RWPE2 (cell line): ENCODE measurements at regions not wholly inside any gene's neighbourhood (a gene's known extent, or its start where the extent isn't known, plus 50 kb on each side); places are given as distances from the start of the nearest gene placed in this dataset.

Source experiments
- ATAC-seq: fragments of 200-7000 bp; cut with Tn5 transposase; 3 replicates; pipeline ENCODE4 v1.9.1; 2021; ENCODE audit warnings: low read depth
- DNase-seq: peaks from one replicate; pipeline ENCODE4 v3.0.0-alpha.2; 2020; ENCODE audit warnings: low spot score
- H3K27ac ChIP-seq: fragments of 450-650 bp; 2 replicates; pipeline ENCODE4 v1.5.1; 2017; ENCODE audit warnings: mild to moderate bottlenecking; ENCODE audit not compliant: poor library complexity, severe bottlenecking
- H3K27me3 ChIP-seq: fragments of 250-450 bp; sonication (Bioruptor Pico); 2 replicates; pipeline ENCODE4 v1.5.1; 2021; ENCODE audit warnings: mild to moderate bottlenecking, moderate library complexity; ENCODE audit not compliant: insufficient read depth, poor library complexity, severe bottlenecking
- H3K36me3 ChIP-seq: fragments of 250-450 bp; sonication (Bioruptor Pico); 2 replicates; pipeline ENCODE4 v1.5.1; 2020; ENCODE audit warnings: low read depth, mild to moderate bottlenecking, moderate library complexity
- H3K4me1 ChIP-seq: fragments of 250-450 bp; sonication (Bioruptor Pico); 2 replicates; pipeline ENCODE4 v1.5.1; 2021; ENCODE audit warnings: mild to moderate bottlenecking, moderate library complexity; ENCODE audit not compliant: insufficient read depth, poor library complexity, severe bottlenecking
- H3K4me3 ChIP-seq: fragments of 250-450 bp; sonication (Bioruptor Pico); 2 replicates; pipeline ENCODE4 v1.5.1; 2021; ENCODE audit warnings: mild to moderate bottlenecking, moderate library complexity; ENCODE audit not compliant: severe bottlenecking
- H3K9me3 ChIP-seq: fragments of 250-450 bp; sonication (Bioruptor Pico); 2 replicates; pipeline ENCODE4 v1.5.1; 2021; ENCODE audit warnings: mild to moderate bottlenecking, moderate library complexity; ENCODE audit not compliant: severe bottlenecking
- TF ChIP-seq, protein P1 (sequence below): fragments of 450-650 bp; IDR thresholded peaks from one replicate; pipeline ENCODE4 v1.5.1; 2017; ENCODE audit warnings: mild to moderate bottlenecking, moderate library complexity; ENCODE audit not compliant: poor library complexity, severe bottlenecking

DNA sequence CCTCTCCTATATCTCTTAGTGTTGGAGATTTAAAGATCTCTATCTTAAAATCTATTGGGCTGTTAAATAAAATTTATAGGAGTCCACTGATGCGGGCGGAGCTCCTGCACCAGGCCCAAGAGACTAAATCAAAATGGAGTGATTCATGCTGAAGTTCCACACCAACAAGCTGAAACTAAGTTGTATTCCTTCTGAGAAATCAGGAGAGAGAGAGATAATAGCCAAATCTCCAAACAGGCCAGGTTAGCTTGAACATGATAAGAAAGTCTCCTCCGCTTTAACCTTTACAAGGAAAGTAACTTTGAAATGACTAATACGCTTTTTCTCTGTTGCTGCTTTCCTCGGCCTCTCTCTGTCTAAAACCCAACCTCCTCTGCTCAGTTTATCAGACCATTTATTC is 241.9 kb upstream of the NBEA start:
- Histone ChIP-seq H3K27ac (no peak overlapping the region), H3K4me3 (no peak overlapping the region), H3K36me3 (no peaks in the 10 kb centered on the region), H3K9me3 (no peaks in the 10 kb centered on the region), H3K4me1 (no peaks in the 10 kb centered on the region), H3K27me3 (no peaks in the 10 kb centered on the region)
- ATAC-seq: no peak
- TF ChIP-seq, protein P1, sequence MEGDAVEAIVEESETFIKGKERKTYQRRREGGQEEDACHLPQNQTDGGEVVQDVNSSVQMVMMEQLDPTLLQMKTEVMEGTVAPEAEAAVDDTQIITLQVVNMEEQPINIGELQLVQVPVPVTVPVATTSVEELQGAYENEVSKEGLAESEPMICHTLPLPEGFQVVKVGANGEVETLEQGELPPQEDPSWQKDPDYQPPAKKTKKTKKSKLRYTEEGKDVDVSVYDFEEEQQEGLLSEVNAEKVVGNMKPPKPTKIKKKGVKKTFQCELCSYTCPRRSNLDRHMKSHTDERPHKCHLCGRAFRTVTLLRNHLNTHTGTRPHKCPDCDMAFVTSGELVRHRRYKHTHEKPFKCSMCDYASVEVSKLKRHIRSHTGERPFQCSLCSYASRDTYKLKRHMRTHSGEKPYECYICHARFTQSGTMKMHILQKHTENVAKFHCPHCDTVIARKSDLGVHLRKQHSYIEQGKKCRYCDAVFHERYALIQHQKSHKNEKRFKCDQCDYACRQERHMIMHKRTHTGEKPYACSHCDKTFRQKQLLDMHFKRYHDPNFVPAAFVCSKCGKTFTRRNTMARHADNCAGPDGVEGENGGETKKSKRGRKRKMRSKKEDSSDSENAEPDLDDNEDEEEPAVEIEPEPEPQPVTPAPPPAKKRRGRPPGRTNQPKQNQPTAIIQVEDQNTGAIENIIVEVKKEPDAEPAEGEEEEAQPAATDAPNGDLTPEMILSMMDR: no peak
- DNase-seq: no peak

DNA sequence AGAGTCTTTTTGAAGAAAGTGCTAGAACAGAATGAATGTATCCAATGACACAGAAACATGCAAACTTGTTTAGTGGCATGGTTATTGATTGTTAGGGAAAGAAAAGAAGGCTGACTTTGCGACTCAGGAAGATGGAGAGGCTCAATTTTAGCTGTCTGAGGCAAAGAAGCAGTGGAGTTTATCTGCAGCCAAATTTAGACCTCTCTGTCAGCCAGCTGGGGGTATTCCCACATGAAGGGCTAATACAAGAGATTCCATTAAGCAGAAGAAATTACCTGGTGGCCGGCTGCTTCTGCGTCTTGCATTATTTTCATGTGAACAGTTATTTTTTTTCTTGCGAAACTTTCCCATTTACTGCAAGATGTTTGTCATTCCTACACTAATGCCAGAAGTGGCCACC is 240.2 kb upstream of the NBEA start:
- ATAC-seq (no peak), DNase-seq (no peak)
- H3K4me3 ChIP-seq: no peak overlapping the region
- TF ChIP-seq, protein P1: no peak
- no peaks in the 10 kb centered on the region for H3K9me3 ChIP-seq
- no peaks in the 10 kb centered on the region for H3K4me1 ChIP-seq
- no peaks in the 10 kb centered on the region for H3K36me3 ChIP-seq
- H3K27ac ChIP-seq: no peak overlapping the region
- no peaks in the 10 kb centered on the region for H3K27me3 ChIP-seq

DNA sequence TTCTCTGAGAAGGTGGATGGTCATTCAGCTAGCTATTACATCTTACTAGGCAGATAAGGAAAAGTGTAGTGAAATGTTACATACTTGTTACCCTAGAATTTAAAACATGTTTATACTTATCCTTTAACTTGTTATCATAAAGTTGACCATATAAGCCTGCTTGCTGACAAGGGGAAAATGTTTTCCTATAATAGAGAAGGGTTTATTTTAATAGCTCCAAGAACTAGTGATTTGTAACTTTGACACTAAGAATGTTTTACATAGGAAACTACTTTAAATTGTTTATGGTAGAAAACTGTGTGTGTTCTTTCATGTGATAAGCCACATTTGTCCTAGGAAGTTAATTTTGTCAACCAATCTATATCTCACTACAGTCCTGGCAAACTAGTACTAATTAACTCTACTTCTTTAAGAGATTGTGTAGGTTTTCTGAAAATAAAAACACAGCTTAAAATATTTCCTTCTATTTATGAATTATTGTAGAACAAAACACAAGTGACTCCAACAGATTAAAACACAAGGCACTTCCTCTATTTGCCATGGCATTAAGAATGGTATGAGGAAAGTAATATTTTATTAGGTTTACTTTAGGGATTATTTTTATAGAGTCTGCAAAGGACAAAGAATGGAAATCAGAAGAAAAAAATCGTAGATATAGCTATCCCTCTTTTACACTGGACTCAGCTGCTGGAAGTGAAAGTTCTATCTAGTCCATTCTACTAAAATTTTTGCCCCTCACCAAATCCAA is 233.3 kb upstream of the NBEA start:
- Histone ChIP-seq H3K27ac (no peak overlapping the region), H3K4me1 (no peaks in the 10 kb centered on the region), H3K4me3 (no peak overlapping the region), H3K9me3 (no peaks in the 10 kb centered on the region), H3K36me3 (no peaks in the 10 kb centered on the region), H3K27me3 (no peaks in the 10 kb centered on the region)
- DNase-seq (no peak), ATAC-seq (no peak)
- TF ChIP-seq, protein P1: no peak

DNA sequence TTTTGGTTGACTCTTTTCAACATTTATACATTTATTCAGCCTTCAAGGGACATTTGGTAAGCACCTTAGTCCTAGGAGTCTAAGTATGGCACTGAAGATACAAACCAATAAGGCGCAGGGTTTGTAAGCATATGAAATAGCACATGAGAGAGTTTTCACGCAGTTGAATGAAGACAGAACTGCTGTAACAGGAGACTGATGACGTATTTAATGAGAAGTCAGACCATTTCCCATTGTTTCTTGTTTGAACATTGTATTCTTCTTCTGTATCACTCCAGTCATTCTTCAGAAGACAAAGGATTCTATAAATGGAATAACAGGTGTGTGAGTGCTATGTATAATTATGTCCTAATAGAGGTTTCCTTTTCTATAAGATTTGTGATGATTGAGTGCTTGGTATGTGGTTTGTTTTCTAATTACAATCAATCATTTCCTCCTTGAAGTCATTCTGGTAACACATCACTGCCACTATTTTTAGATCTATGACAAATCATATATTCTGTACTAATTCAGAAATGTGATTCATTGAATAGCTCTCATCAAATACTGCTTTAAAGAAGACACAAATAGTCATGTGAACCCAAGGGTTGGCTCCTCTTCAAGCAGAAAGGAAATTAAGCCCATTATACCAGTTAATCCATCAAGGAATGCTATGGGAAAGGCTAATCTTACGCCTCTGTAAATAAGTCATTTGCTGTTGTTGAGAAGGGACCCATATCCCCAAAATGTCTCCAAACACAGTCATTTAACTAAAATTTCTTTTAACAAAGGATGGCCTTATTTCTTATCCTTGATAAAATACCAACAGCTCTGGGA is 222.8 kb upstream of the NBEA start:
- TF ChIP-seq, protein P1: no peak
- Histone ChIP-seq H3K27ac (no peak overlapping the region), H3K4me3 (no peak overlapping the region), H3K9me3 (no peaks in the 10 kb centered on the region), H3K36me3 (no peaks in the 10 kb centered on the region), H3K27me3 (no peaks in the 10 kb centered on the region), H3K4me1 (no peaks in the 10 kb centered on the region)
- no peak for DNase-seq
- no peak for ATAC-seq
